Fibroblast of pulmonary artery (primary cell): ENCODE measurements at regions not wholly inside any gene's neighbourhood (a gene's known extent, or its start where the extent isn't known, plus 50 kb on each side); places are given as distances from the start of the nearest gene placed in this dataset.

ENCODE experiments used
- DNase-seq: peaks from one replicate; pipeline ENCODE4 v3.0.0-alpha.2; 2010; ENCODE audit warnings: low read depth
- H3K4me3 ChIP-seq: replicated peaks from 2 replicates; pipeline ENCODE4 v1.5.1; 2011; ENCODE audit warnings: low read depth, mild to moderate bottlenecking, control low read depth, low read length, moderate library complexity
- CTCF ChIP-seq: IDR thresholded peaks from 2 replicates; pipeline ENCODE4 v1.5.1; 2011; ENCODE audit warnings: mild to moderate bottlenecking, control low read depth, low read length, inconsistent platforms; ENCODE audit errors: missing control alignments

DNA sequence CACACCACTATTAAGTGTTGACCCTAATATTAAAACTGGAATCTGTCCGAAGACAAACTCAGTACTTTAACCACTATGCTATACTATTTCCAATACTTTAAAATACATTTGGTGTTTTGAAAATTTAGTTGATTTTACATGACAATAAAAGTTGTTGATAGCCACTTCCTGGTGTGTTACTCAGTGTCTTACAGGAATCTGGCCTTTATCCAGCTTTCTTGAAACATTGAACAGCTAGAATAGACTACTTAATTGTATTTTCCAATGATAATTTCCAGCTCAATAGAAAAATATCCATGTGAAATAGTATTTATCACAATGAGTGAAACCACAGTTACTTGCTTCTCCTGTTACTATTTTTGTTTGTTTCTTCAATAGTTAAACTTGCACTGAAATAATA is 369.6 kb upstream of the ADGRL4 start:
- no peak for TF ChIP-seq CTCF
- H3K4me3 ChIP-seq = no peak overlapping the region
- peak; percentile 31 for DNase-seq

- DNase-seq = no peak
- H3K4me3 ChIP-seq = no peak overlapping the region
- TF ChIP-seq CTCF = no peak
These were observed 368.8 kb upstream of the ADGRL4 start for GRCh38 chr1:79375352-79375751.

DNA sequence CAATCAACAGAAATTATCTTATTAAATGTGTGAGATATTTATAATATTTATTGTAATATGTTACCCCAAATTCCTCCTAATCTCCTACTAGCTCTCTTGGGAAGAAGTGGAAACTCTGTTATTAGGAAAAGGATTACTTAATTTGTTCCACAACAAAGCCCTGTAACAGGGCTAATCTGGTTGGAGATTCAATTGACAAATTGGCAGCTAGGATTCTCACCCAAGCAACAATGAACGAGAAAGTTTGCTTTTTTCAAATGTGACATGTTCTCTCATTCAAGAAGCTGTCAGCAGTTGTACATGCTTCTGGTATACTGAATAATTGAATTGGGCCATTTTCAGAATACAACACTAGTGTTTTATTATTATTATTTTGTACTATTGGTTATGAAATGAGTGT is 367.9 kb upstream of the ADGRL4 start:
- no peak for DNase-seq
- no peak for TF ChIP-seq CTCF
- no peak overlapping the region for H3K4me3 ChIP-seq

- peak; percentile 24 for DNase-seq
- no peak for TF ChIP-seq CTCF
These were observed 367.1 kb upstream of the ADGRL4 start for GRCh38 chr1:79373481-79374125.

GRCh38 chr1:79371802-79372201 is 365.3 kb upstream of the ADGRL4 start:
- H3K4me3 ChIP-seq = no peak overlapping the region
- TF ChIP-seq CTCF = no peak
- DNase-seq = no peak

More at GRCh38 chr1:79373481-79374125, 367.1 kb upstream of the ADGRL4 start:
- no peak overlapping the region for H3K4me3 ChIP-seq

DNA sequence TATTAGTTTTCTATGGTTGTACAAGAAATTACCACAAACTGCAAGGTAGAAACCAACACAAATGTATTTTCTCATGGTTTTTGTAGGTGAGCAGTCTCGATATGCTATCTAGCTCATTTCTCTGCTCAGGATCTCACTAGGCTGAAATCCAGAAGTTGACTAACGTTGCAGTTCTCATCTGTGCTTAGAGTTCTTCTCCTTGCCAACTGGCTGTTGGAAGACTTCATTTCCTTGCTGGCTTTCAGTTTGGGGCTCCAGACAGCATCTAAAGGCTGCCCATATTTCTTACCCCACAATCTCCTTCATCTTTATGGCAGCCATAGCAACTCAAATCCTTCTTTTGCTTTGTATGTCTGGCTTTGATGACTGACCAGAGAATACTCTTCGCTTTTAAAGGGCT is 362.6 kb upstream of the ADGRL4 start:
- DNase-seq = no peak
- no peak for TF ChIP-seq CTCF
- no peak overlapping the region for H3K4me3 ChIP-seq

DNA sequence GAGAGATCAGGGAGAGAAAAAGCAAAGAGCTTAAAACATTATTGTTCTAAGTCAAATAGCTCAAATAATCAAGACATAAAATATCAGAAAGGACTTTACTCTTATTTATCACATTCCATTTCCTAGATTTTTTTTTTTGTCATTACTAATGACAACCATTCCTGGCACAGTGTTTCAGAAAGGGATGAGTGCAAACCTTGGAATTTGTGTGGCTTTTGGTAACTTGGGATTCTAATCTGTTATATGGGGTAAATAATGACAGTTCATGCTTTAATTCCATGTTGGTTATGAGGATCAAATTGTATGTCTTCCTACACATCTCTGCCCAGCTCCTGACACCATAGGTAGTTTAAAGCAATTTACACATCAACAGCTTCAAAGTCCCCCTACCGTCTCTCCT is 358.4 kb upstream of the ADGRL4 start:
- no peak for TF ChIP-seq CTCF
- no peak overlapping the region for H3K4me3 ChIP-seq
- peak; percentile 6 for DNase-seq
